ENCODE measurements at regions not wholly inside any gene's neighbourhood (a gene's known extent, or its start where the extent isn't known, plus 50 kb on each side); places are given as distances from the start of the nearest gene placed in this dataset.

GRCh38 chr21:32140604-32141317 is 138.1 kb downstream of the MIS18A start:
- no peak for DNase-seq
- H3K4me2 ChIP-seq (replicated peaks; ENCODE audit: low read depth, low read length, poor library complexity, severe bottlenecking): no peak overlapping the region
- H3K36me3 ChIP-seq (replicated peaks in 1 of 2; ENCODE audit: control extremely low read depth in 1 of 2, control insufficient read depth in 1 of 2, extremely low read depth in 1 of 2, insufficient read depth in 2 of 2, low read length in 1 of 2): no peaks in the 10 kb centered on the region
- ChIA-PET CTCF (no interaction called here), POLR2A (no interaction called here)
- H3K27me3 Mint-ChIP-seq: peaks cover 13% of the 10 kb centered on the region
- H3K9ac ChIP-seq (ENCODE audit: low read length): no peak overlapping the region
- no peak overlapping the region for H3K4me3 ChIP-seq (ENCODE audit: control extremely low read depth in 1 of 5, extremely low read depth in 1 of 5, insufficient read depth in 1 of 5, low read depth in 2 of 5, low read length in 4 of 5)
- no peak for TF ChIP-seq EZH2 (IDR thresholded peaks at IDR 0.05; ENCODE audit: borderline replicate concordance, insufficient read depth, low read depth, low read length, poor library complexity, severe bottlenecking)
- TF ChIP-seq CTCF (IDR thresholded peaks at IDR 0.05): no peak
- no peaks in the 10 kb centered on the region for H3K4me1 Mint-ChIP-seq
- no peak overlapping the region for H3K27ac Mint-ChIP-seq
- no peak for ATAC-seq (ENCODE audit: low read depth)
- H3K79me2 ChIP-seq (ENCODE audit: control insufficient read depth, insufficient read depth, low read length): no peaks in the 10 kb centered on the region
- H3K9me3 ChIP-seq (ENCODE audit: control extremely low read depth in 1 of 3, control insufficient read depth in 2 of 3, insufficient read depth in 1 of 3, low read length in 2 of 3): peaks cover 0 to 6% (median 3%) of the 10 kb centered on the region in 3 donors
- H3K27ac ChIP-seq (ENCODE audit: low read length in 2 of 2): no peak overlapping the region
- WGBS (ENCODE audit: insufficient coverage): no CpG with 5 or more reads among the region's 9 CpGs
- no peaks in the 10 kb centered on the region for H4K20me1 ChIP-seq (ENCODE audit: control insufficient read depth, insufficient read depth, low read length, poor library complexity, severe bottlenecking)
- intact Hi-C loops (cut with micrococcal nuclease): no loop called here
- no peak overlapping the region for H3K4me3 Mint-ChIP-seq
- H3K9me3 Mint-ChIP-seq (ENCODE audit: insufficient read depth): peaks cover 2% of the 10 kb centered on the region
- no peaks in the 10 kb centered on the region for H3K4me1 ChIP-seq (ENCODE audit: control insufficient read depth in 2 of 2, insufficient read depth in 2 of 2, low read length in 2 of 2)
- H2AFZ ChIP-seq (ENCODE audit: insufficient read depth, low read depth, low read length, poor library complexity, severe bottlenecking): no peak overlapping the region
- H3K27me3 ChIP-seq (replicated peaks in 1 of 4; ENCODE audit: control extremely low read depth in 1 of 4, control insufficient read depth in 3 of 4, insufficient read depth in 4 of 4, low read length in 3 of 4): peaks cover 0 to 4% (median 0%) of the 10 kb centered on the region in 4 experiments

- WGBS (ENCODE audit: insufficient coverage): 90% methylated on average over 4 of the region's 4 CpGs
- H3K4me2 ChIP-seq (replicated peaks; ENCODE audit: low read depth, low read length, poor library complexity, severe bottlenecking): no peak overlapping the region
- intact Hi-C loops (cut with micrococcal nuclease): no loop called here
- peaks cover 0 to 9% (median 3%) of the 10 kb centered on the region in 3 donors for H3K9me3 ChIP-seq (ENCODE audit: control extremely low read depth in 1 of 3, control insufficient read depth in 2 of 3, insufficient read depth in 1 of 3, low read length in 2 of 3)
- DNase-seq: no peak
- H3K4me1 Mint-ChIP-seq: no peaks in the 10 kb centered on the region
- H3K4me1 ChIP-seq (ENCODE audit: control insufficient read depth in 2 of 2, insufficient read depth in 2 of 2, low read length in 2 of 2): no peaks in the 10 kb centered on the region
- POLR2A ChIA-PET: no interaction called here
- ATAC-seq (ENCODE audit: low read depth): no peak
- H2AFZ ChIP-seq (ENCODE audit: insufficient read depth, low read depth, low read length, poor library complexity, severe bottlenecking): no peak overlapping the region
- H3K79me2 ChIP-seq (ENCODE audit: control insufficient read depth, insufficient read depth, low read length): no peaks in the 10 kb centered on the region
- no peak for TF ChIP-seq CTCF (IDR thresholded peaks at IDR 0.05)
- no peak for TF ChIP-seq EZH2 (IDR thresholded peaks at IDR 0.05; ENCODE audit: borderline replicate concordance, insufficient read depth, low read depth, low read length, poor library complexity, severe bottlenecking)
- CTCF ChIA-PET: no interaction called here
- H3K4me3 Mint-ChIP-seq: no peak overlapping the region
- no peak overlapping the region for H3K27ac ChIP-seq (ENCODE audit: low read length in 2 of 2)
- no peak overlapping the region for H3K9ac ChIP-seq (ENCODE audit: low read length)
- peaks cover 0 to 4% (median 0%) of the 10 kb centered on the region in 4 experiments for H3K27me3 ChIP-seq (replicated peaks in 1 of 4; ENCODE audit: control extremely low read depth in 1 of 4, control insufficient read depth in 3 of 4, insufficient read depth in 4 of 4, low read length in 3 of 4)
- H3K36me3 ChIP-seq (replicated peaks in 1 of 2; ENCODE audit: control extremely low read depth in 1 of 2, control insufficient read depth in 1 of 2, extremely low read depth in 1 of 2, insufficient read depth in 2 of 2, low read length in 1 of 2): no peaks in the 10 kb centered on the region
- H3K27ac Mint-ChIP-seq: no peak overlapping the region
- no peak overlapping the region for H3K4me3 ChIP-seq (ENCODE audit: control extremely low read depth in 1 of 5, extremely low read depth in 1 of 5, insufficient read depth in 1 of 5, low read depth in 2 of 5, low read length in 4 of 5)
- H4K20me1 ChIP-seq (ENCODE audit: control insufficient read depth, insufficient read depth, low read length, poor library complexity, severe bottlenecking): no peaks in the 10 kb centered on the region
- H3K27me3 Mint-ChIP-seq: peaks cover 13% of the 10 kb centered on the region
- peaks cover 2% of the 10 kb centered on the region for H3K9me3 Mint-ChIP-seq (ENCODE audit: insufficient read depth)
These were observed 138.7 kb downstream of the MIS18A start for GRCh38 chr21:32140151-32140550.
